ENCODE measurements at regions not wholly inside any gene's neighbourhood (a gene's known extent, or its start where the extent isn't known, plus 50 kb on each side); places are given as distances from the start of the nearest gene placed in this dataset.

DNA sequence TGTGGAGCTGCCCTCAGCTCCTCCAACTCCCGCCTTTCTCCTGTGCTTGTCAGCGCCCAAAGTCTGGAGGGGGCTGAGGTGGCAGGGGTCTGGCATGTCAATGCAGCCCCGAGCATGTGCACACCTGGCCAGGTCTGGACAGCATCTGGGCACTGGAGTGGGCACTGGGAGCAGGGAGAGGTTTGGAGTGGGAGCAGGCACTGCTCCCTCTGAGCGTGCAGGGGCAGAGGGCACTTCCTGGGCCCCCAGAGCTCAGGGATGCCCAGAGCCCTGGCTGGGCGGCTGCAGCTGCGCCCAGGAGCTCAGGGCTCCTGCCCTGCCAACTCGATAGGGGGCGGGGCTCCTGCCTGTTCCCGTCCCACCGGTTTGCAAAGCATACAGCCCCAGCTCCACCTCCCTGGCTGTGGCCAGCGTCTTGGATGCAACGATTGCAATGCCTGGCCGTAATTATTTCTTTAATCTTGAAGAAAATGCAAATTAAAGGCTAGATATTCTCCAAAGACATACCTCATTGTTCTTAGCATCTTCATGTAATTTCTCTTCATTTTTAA is 57.4 kb upstream of the LDAH start:
- TF ChIP-seq, protein P1, sequence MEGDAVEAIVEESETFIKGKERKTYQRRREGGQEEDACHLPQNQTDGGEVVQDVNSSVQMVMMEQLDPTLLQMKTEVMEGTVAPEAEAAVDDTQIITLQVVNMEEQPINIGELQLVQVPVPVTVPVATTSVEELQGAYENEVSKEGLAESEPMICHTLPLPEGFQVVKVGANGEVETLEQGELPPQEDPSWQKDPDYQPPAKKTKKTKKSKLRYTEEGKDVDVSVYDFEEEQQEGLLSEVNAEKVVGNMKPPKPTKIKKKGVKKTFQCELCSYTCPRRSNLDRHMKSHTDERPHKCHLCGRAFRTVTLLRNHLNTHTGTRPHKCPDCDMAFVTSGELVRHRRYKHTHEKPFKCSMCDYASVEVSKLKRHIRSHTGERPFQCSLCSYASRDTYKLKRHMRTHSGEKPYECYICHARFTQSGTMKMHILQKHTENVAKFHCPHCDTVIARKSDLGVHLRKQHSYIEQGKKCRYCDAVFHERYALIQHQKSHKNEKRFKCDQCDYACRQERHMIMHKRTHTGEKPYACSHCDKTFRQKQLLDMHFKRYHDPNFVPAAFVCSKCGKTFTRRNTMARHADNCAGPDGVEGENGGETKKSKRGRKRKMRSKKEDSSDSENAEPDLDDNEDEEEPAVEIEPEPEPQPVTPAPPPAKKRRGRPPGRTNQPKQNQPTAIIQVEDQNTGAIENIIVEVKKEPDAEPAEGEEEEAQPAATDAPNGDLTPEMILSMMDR (IDR thresholded peaks at IDR 0.05; ENCODE audit: insufficient read depth, low read depth, low read length) = no peak
- no peak for TF ChIP-seq EZH2 (IDR thresholded peaks at IDR 0.05; ENCODE audit: insufficient read depth, low read length)

Data from astrocyte (in vitro differentiated cells and primary cell).